CD8-positive, alpha-beta memory T cell (primary cell): ENCODE measurements at regions not wholly inside any gene's neighbourhood (a gene's known extent, or its start where the extent isn't known, plus 50 kb on each side); places are given as distances from the start of the nearest gene placed in this dataset.
A peak's percentile ranks its signal among the peaks of the same experiment; 100 is the strongest.

Experiments used
- CTCF ChIA-PET: fragments of 350-600 bp; sonication (Branson Sonifier 250); formaldehyde crosslinking; loops from one replicate; lab custom pipeline; 2021; ENCODE audit warnings: antibody characterized with exemption; lab: Charles Lee
- POLR2A ChIA-PET: fragments of 350-600 bp; sonication (Branson Sonifier 250); formaldehyde crosslinking; loops from one replicate; lab custom pipeline; 2021; ENCODE audit warnings: antibody characterized with exemption; lab: Charles Lee
- DNase-seq, 5 donors: peaks; one replicate each; pipeline versions ENCODE4 v3.0.0 to v3.0.0-alpha.2; 2020 to 2022; ENCODE audit warnings: mixed read lengths in 1 of 5
- H3K27ac ChIP-seq: one replicate; pipeline ENCODE4 v1.7.0; 2013; ENCODE audit warnings: low read depth, mild to moderate bottlenecking, low read length, moderate library complexity
- H3K27me3 ChIP-seq: 2 replicates; pipeline ENCODE4 v1.7.0; 2013; ENCODE audit warnings: low read length, mild to moderate bottlenecking; ENCODE audit not compliant: insufficient read depth, poor library complexity, severe bottlenecking
- H3K36me3 ChIP-seq: 2 replicates; pipeline ENCODE4 v1.7.0; 2013; ENCODE audit warnings: mild to moderate bottlenecking, low read length, moderate library complexity; ENCODE audit not compliant: insufficient read depth
- H3K4me1 ChIP-seq: 2 replicates; pipeline ENCODE4 v1.7.0; 2013; ENCODE audit warnings: mild to moderate bottlenecking, low read length, moderate library complexity; ENCODE audit not compliant: insufficient read depth
- H3K4me3 ChIP-seq: 2 replicates; pipeline ENCODE4 v1.7.0; 2013; ENCODE audit warnings: mild to moderate bottlenecking, low read length
- H3K9me3 ChIP-seq: 2 replicates; pipeline ENCODE4 v1.7.0; 2013; ENCODE audit warnings: mild to moderate bottlenecking, low read length
- H3K27ac Mint-ChIP-seq, 8 donors: one replicate each; pipeline ENCODE4 v1.8.0; 2020 to 2021; ENCODE audit warnings: mixed read lengths in 8 of 8, mild to moderate bottlenecking in 6 of 8, inconsistent platforms in 3 of 8, moderate library complexity in 3 of 8
- H3K27me3 Mint-ChIP-seq, 2 donors: one replicate each; pipeline ENCODE4 v1.8.0; 2020 to 2021; ENCODE audit warnings: mixed read lengths in 2 of 2, mild to moderate bottlenecking in 1 of 2, moderate library complexity in 1 of 2
- H3K36me3 Mint-ChIP-seq, 3 donors: one replicate each; pipeline ENCODE4 v1.8.0; 2020 to 2021; ENCODE audit warnings: mixed read lengths in 3 of 3, inconsistent platforms in 1 of 3, mild to moderate bottlenecking in 1 of 3
- H3K4me1 Mint-ChIP-seq, 3 donors: one replicate each; pipeline ENCODE4 v1.8.0; 2020 to 2021; ENCODE audit warnings: mixed read lengths in 3 of 3, inconsistent platforms in 1 of 3, mild to moderate bottlenecking in 1 of 3
- H3K4me3 Mint-ChIP-seq, 7 donors: one replicate each; pipeline ENCODE4 v1.8.0; 2020 to 2021; ENCODE audit warnings: mixed read lengths in 7 of 7, mild to moderate bottlenecking in 6 of 7, moderate library complexity in 4 of 7, inconsistent platforms in 2 of 7
- H3K9me3 Mint-ChIP-seq, 5 donors: one replicate each; pipeline ENCODE4 v1.8.0; 2020 to 2022; ENCODE audit warnings: mixed read lengths in 5 of 5, mild to moderate bottlenecking in 3 of 5, moderate library complexity in 2 of 5, inconsistent platforms in 1 of 5

DNA sequence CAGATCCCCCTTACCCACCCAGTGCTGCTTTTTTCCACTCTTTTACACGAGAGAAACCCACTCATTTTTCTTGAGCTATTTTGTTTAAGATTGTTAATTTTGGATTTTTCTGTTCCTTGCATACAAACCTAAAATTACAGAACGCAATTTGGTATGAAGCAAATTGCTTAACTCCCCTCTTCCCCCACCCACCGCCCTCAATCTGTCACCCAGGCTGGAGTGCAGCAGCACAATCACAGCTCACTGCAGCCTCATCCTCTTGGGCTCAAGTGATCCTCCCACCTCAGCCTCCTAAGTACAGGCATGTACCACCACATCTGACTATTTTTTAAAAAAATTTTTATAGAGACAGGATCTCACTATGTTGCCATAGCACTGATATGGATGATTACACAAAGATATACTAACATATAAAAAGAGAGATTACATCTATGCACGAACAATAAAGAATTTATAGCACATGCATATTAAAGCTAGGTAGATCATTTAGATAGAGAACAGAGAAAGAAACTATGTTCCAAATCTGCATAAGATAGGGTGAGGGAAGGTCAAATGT is 203.6 kb downstream of the PIK3R1 start:
- H3K27me3 Mint-ChIP-seq: peaks cover 0 to 5% of the 10 kb centered on the region in 2 donors
- H3K4me1 Mint-ChIP-seq: peaks cover 8 to 22% (median 20%) of the 10 kb centered on the region in 3 donors
- H3K4me3 Mint-ChIP-seq: no peak overlapping the region
- POLR2A ChIA-PET: no interaction called here
- H3K9me3 ChIP-seq: no peaks in the 10 kb centered on the region
- no peaks in the 10 kb centered on the region for H3K9me3 Mint-ChIP-seq
- H3K4me3 ChIP-seq: no peak overlapping the region
- H3K27me3 ChIP-seq: no peaks in the 10 kb centered on the region
- peaks cover 0 to 3% (median 0%) of the 10 kb centered on the region in 3 donors for H3K36me3 Mint-ChIP-seq
- H3K27ac Mint-ChIP-seq: no peak overlapping the region
- CTCF ChIA-PET: interaction anchor here (1.0 to 1.4 kb wide), 2 partner anchors 12 to 133 kb away, joined by 3 read pairs; no protein-coding TSS in a partner anchor
- DNase-seq: no peak
- H3K27ac ChIP-seq: peak overlapping the region; percentile 77
- H3K4me1 ChIP-seq: peaks cover 8% of the 10 kb centered on the region
- no peaks in the 10 kb centered on the region for H3K36me3 ChIP-seq

DNA sequence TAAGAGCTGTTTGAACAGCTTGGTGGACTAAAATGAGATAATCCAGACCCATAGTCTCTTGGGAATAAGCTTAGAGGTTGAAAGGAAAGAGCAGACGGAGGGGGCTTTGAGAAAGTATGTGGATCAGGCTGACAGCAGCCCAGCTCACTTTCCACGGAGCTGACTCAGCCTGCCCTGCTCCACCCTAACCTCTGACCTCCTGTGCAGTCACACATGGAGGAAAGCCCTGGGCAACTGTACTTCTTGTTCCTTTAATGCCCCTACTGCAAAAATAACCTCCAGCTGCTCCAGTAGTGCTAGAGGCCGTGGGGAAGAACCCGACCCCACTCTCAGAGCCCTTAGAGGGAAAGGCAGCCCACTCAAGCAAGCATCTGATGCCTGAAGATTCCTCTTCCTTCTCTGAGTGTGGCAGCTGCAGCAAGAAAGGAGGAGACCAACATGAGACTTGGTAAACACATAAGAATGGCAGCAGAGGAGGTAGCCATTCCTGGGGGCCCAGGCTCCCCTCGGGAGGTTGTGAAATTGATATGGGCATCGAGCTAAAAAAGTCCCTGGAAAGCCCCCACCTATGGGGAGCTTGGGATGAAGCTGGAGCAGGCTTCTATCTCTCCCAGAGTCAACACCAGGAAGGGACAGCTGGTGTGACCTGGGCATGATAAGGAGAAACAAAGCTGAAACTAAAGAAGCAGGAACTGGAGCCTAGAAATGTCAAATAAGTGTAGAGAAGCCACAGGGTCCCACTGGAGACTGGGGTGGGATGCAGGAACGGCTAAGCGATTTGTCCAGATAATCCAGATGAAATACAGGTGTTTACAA is 204.3 kb downstream of the PIK3R1 start:
- Mint-ChIP-seq H3K4me3 (no peak overlapping the region), H3K9me3 (no peaks in the 10 kb centered on the region), H3K36me3 (peaks cover 0 to 3% (median 0%) of the 10 kb centered on the region in 3 donors), H3K4me1 (peaks cover 10 to 24% (median 22%) of the 10 kb centered on the region in 3 donors), H3K27ac (no peak overlapping the region), H3K27me3 (peaks cover 0 to 5% of the 10 kb centered on the region in 2 donors)
- DNase-seq: no peak
- CTCF ChIA-PET: interaction anchor here (1.0 to 1.4 kb wide), 2 partner anchors 13 to 133 kb away, joined by 3 read pairs; no protein-coding TSS in a partner anchor
- POLR2A ChIA-PET: no interaction called here
- H3K9me3 ChIP-seq: no peaks in the 10 kb centered on the region
- H3K27ac ChIP-seq: peak overlapping the region; percentile 77
- H3K4me3 ChIP-seq: no peak overlapping the region
- no peaks in the 10 kb centered on the region for H3K36me3 ChIP-seq
- peaks cover 10% of the 10 kb centered on the region for H3K4me1 ChIP-seq
- H3K27me3 ChIP-seq: no peaks in the 10 kb centered on the region

DNA sequence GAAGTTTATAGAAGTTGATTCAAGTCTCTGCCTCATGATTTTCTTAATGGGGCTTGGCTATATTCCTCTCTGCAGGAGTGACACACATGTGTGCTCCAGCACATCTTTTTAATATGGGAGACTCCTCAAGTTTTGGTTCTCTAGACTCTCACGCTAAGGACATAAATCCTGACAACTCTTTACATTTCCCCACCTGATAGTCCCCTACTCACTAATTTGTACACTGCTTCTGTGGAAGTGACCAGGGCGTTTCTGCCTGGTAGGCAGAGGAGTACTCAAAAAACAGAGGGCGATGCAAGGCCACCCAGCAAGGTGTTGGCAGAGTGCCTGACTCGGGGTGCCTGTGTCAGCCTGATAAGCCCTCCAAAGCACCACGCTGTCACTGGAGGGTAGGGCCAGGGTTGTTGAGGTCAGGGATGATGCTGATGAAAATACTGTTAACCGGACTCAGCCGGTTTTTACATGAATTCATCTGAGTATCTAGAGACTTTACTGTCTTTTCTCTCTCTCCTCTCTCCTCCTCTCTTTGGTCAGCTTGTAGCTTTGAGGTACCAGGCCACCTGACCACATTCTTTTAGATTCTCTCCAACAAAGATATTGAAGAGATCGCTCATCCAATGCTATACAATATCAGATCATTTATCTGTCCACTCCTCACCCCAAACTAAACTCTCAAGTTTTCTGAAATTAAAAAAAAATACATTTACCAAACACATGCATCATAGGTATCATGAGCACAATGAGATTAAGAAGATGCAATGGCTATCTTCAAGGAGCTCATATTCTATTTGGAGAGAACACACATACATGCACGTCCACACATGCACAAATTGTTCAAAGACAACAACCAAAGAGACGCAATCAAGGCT is 205.2 kb downstream of the PIK3R1 start:
- no peaks in the 10 kb centered on the region for H3K9me3 ChIP-seq
- Mint-ChIP-seq H3K9me3 (no peaks in the 10 kb centered on the region), H3K4me1 (peaks cover 15 to 27% (median 24%) of the 10 kb centered on the region in 3 donors), H3K27me3 (peaks cover 0 to 3% of the 10 kb centered on the region in 2 donors), H3K27ac (peak overlapping the region in 2 of 8 donors; percentile 19 to 54), H3K4me3 (no peak overlapping the region), H3K36me3 (peaks cover 0 to 3% (median 0%) of the 10 kb centered on the region in 3 donors)
- ChIA-PET CTCF (no interaction called here), POLR2A (no interaction called here)
- H3K36me3 ChIP-seq: no peaks in the 10 kb centered on the region
- peaks cover 12% of the 10 kb centered on the region for H3K4me1 ChIP-seq
- DNase-seq: no peak
- no peak overlapping the region for H3K4me3 ChIP-seq
- no peaks in the 10 kb centered on the region for H3K27me3 ChIP-seq
- peak overlapping the region; percentile 77 for H3K27ac ChIP-seq

DNA sequence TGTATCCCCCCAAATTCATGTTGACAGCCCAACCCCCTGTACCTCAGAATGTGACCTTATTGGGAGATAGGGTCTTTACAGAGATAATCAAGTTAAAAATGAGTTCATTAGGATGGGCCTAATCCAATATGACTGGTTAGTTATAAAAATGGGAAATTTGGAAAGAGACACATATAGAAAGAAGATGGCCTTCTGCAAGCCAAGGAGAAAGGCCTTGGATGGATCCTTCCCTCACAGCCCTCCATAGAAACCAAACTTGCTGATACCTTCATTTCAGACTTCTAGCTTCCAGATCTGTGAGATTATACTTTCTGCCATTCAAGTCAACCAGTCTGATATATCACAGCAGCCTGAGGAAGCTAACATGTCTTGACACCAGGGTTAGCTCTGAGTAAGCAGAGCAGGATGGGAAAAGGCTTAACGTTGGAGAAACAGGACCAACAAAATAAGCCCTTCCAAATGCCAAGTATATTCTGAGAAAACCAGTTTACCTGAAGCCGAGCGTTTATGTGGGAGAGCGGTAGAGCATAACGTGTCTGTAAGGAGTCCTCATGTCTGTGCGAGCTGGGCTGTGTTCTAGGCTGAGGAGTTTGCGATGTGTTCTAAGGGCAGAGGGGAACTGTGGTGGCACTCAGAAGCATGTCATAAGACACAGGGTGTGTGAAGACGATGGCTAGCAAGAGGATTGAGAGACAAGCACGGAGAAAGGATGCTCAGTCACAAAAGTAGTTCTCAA is 206.1 kb downstream of the PIK3R1 start:
- H3K4me3 ChIP-seq: no peak overlapping the region
- no peaks in the 10 kb centered on the region for H3K27me3 ChIP-seq
- H3K27ac ChIP-seq: peak overlapping the region; percentile 77
- no peak for DNase-seq
- POLR2A ChIA-PET: no interaction called here
- no peaks in the 10 kb centered on the region for H3K9me3 ChIP-seq
- no peaks in the 10 kb centered on the region for H3K36me3 ChIP-seq
- H3K4me1 ChIP-seq: peaks cover 18% of the 10 kb centered on the region
- Mint-ChIP-seq H3K4me3 (no peak overlapping the region), H3K27me3 (peaks cover 0 to 3% of the 10 kb centered on the region in 2 donors), H3K4me1 (peaks cover 23 to 34% (median 29%) of the 10 kb centered on the region in 3 donors), H3K36me3 (peaks cover 0 to 3% (median 0%) of the 10 kb centered on the region in 3 donors), H3K27ac (peak overlapping the region in 2 of 8 donors; percentile 6 to 31), H3K9me3 (no peaks in the 10 kb centered on the region)
- CTCF ChIA-PET: no interaction called here

DNA sequence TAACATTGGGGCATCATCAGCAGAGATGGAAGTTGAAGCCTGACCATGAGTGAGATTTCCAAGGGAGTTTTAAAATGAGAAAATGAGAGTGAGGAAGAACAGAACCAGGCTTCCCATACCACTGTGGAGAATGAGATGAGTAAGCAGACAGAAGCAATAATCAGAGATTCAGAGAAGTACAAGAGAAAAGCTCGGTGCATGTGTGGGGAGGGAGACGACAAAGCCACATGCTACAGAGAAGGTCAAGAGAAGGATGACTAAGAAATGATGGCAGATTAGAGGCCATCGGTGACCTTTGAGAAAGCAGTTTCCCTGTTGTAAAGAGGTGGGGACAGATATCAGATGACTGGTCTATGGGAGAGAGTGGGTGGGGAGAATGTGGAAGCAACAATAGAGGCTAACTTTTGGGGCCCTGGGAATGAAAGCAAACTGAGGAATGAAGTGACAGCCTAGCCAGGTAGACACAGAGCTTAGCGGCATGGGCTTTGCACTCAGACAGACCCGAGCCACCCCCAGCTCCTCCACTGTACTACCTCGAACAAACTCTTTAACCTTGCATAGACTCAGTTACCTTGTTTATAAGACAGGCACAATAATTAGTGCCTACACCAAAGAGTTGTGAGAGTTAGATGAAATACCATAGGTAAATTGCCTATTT is 207.7 kb downstream of the PIK3R1 start:
- DNase-seq: no peak
- POLR2A ChIA-PET: no interaction called here
- H3K9me3 Mint-ChIP-seq: no peaks in the 10 kb centered on the region
- no peaks in the 10 kb centered on the region for H3K27me3 ChIP-seq
- CTCF ChIA-PET: no interaction called here
- no peak overlapping the region for H3K4me3 Mint-ChIP-seq
- H3K36me3 Mint-ChIP-seq: peaks cover 0 to 3% (median 0%) of the 10 kb centered on the region in 3 donors
- no peaks in the 10 kb centered on the region for H3K9me3 ChIP-seq
- H3K36me3 ChIP-seq: no peaks in the 10 kb centered on the region
- peak overlapping the region; percentile 56 for H3K27ac ChIP-seq
- peaks cover 24 to 35% (median 29%) of the 10 kb centered on the region in 3 donors for H3K4me1 Mint-ChIP-seq
- H3K4me1 ChIP-seq: peaks cover 18% of the 10 kb centered on the region
- peak overlapping the region in 4 of 8 donors; percentile 2 to 55 (median 10) for H3K27ac Mint-ChIP-seq
- H3K4me3 ChIP-seq: no peak overlapping the region
- H3K27me3 Mint-ChIP-seq: peaks cover 0 to 3% of the 10 kb centered on the region in 2 donors

DNA sequence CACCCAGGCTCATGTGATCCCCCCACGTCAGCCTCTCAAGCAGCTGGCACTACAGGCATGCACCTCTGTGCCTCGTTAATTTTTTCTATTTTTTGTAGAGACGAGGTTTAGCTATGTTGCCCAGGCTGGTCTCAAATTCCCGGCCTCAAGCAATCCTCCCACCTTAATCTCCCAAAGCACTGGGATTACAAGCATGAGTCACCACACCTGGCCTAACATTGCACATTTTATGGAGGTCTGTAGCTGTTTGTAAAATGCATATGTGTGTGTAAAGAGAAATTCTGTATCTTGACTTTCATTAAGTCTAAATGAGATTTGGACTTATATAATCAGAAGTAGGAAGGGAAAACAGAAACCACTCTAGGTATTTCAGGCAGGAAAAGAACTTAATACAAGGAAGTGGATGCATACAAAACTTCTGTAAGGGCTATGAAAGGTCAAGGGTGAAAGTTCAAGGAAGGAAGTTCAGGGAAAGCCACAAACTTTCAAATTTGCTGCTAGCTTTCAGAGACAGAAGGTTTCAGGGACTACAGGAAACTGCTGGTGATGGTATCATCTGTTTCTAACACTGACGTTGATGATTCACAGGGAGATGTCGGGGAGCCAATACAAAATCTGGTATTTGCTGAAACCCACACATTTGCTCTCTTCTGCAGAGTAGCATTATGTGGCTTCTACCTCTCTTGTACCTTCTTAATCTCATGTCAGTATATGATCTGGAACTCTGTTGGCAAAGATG is 209.4 kb downstream of the PIK3R1 start:
- H3K27me3 Mint-ChIP-seq: no peaks in the 10 kb centered on the region
- DNase-seq: peak in 3 of 5 donors; percentile 14 to 49 (median 29)
- peak overlapping the region in 3 of 7 donors; percentile 2 to 39 (median 5) for H3K4me3 Mint-ChIP-seq
- Histone ChIP-seq H3K4me1 (peaks cover 18% of the 10 kb centered on the region), H3K36me3 (no peaks in the 10 kb centered on the region), H3K4me3 (peak overlapping the region; percentile 5), H3K27me3 (no peaks in the 10 kb centered on the region), H3K9me3 (no peaks in the 10 kb centered on the region), H3K27ac (peak overlapping the region; percentile 27)
- CTCF ChIA-PET: no interaction called here
- peak overlapping the region; percentile 10 to 90 (median 65) for H3K27ac Mint-ChIP-seq
- no peaks in the 10 kb centered on the region for H3K9me3 Mint-ChIP-seq
- H3K4me1 Mint-ChIP-seq: peaks cover 24 to 35% (median 29%) of the 10 kb centered on the region in 3 donors
- H3K36me3 Mint-ChIP-seq: peaks cover 0 to 3% (median 0%) of the 10 kb centered on the region in 3 donors
- POLR2A ChIA-PET: interaction anchor here (0.7 to 0.9 kb wide), 2 partner anchors 17 to 47 kb away, joined by 3 read pairs; no protein-coding TSS in a partner anchor
